Fibroblast of pulmonary artery (primary cell): ENCODE measurements at regions not wholly inside any gene's neighbourhood (a gene's known extent, or its start where the extent isn't known, plus 50 kb on each side); places are given as distances from the start of the nearest gene placed in this dataset.
A peak's percentile ranks its signal among the peaks of the same experiment; 100 is the strongest.

ENCODE experiments used
- DNase-seq: peaks from one replicate; pipeline ENCODE4 v3.0.0-alpha.2; 2010; ENCODE audit warnings: low read depth
- H3K4me3 ChIP-seq: replicated peaks from 2 replicates; pipeline ENCODE4 v1.5.1; 2011; ENCODE audit warnings: low read depth, mild to moderate bottlenecking, control low read depth, low read length, moderate library complexity
- TF ChIP-seq, protein P1 (sequence below): IDR thresholded peaks from 2 replicates; pipeline ENCODE4 v1.5.1; 2011; ENCODE audit warnings: mild to moderate bottlenecking, control low read depth, low read length, inconsistent platforms; ENCODE audit errors: missing control alignments

DNA sequence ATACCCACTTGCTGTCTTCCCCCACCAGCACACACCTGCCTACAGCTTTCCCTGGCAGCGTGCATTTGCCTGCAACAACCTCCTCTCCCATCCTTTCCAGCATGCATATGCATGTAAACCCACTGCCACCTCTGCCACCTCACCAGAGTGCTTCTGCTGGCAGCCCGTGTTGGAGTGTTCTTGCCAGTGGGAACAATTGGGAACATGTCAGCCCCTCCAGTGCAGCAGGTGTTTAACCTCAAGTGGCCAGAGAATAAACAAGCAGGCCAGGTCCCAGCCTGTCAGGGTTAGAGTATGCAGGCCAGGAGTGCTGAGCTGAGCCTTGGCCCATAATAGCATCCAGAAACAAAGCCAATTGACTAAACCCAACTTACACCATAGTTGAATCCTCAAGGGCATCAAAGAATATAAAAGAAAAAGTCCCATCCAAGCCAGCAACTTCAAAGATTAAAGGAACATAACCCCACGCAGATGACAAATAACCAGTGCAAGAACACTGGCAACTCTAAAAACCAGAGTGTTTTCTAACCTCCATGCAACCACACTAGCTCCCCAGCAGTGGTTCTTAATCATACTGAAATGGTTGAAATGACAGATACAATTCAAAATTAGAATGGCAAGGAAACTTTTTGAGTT, 1212.1 kb upstream of the CITED2 start:
- no peak overlapping the region for H3K4me3 ChIP-seq
- TF ChIP-seq, protein P1, sequence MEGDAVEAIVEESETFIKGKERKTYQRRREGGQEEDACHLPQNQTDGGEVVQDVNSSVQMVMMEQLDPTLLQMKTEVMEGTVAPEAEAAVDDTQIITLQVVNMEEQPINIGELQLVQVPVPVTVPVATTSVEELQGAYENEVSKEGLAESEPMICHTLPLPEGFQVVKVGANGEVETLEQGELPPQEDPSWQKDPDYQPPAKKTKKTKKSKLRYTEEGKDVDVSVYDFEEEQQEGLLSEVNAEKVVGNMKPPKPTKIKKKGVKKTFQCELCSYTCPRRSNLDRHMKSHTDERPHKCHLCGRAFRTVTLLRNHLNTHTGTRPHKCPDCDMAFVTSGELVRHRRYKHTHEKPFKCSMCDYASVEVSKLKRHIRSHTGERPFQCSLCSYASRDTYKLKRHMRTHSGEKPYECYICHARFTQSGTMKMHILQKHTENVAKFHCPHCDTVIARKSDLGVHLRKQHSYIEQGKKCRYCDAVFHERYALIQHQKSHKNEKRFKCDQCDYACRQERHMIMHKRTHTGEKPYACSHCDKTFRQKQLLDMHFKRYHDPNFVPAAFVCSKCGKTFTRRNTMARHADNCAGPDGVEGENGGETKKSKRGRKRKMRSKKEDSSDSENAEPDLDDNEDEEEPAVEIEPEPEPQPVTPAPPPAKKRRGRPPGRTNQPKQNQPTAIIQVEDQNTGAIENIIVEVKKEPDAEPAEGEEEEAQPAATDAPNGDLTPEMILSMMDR: no peak
- DNase-seq: no peak

DNA sequence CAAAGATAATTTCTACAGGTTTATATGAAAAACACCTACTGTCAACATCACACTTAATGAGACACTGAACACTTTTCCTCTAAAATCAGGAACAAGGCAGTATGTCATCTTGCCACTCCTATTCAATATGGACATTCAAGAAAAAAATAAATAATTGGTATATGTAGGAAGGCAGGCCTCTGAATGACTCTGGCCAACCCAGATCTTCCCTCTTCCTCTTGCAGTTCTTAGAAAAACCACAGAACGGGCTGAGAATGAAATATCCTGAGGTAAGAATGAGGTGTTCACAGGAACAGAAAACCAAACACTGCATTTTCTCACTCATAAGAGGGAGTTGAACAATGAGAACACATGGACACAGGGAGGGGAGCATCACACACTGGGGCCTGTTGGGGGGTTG, 1207.2 kb upstream of the CITED2 start:
- no peak overlapping the region for H3K4me3 ChIP-seq
- TF ChIP-seq, protein P1: no peak
- DNase-seq: no peak

DNA sequence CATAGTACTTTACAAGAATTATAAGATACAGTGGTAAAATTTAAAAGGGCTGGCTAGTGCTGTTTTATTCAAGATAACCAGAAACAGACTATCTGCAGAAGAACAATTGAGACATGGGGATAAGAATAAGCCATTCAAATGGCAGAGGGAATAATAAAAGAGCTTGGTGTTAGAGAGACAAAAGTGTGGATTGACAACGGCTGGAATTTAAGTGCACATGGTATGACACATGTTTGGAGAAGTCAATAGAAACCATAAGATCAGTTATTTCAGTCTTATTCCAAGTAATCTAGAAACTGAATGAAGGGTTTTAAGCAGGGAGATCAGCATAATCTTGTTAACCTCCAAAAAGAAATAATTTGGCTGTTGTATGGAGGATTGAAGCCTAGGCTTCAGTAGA, 1205.5 kb upstream of the CITED2 start:
- no peak for DNase-seq
- no peak overlapping the region for H3K4me3 ChIP-seq
- TF ChIP-seq, protein P1: no peak

DNA sequence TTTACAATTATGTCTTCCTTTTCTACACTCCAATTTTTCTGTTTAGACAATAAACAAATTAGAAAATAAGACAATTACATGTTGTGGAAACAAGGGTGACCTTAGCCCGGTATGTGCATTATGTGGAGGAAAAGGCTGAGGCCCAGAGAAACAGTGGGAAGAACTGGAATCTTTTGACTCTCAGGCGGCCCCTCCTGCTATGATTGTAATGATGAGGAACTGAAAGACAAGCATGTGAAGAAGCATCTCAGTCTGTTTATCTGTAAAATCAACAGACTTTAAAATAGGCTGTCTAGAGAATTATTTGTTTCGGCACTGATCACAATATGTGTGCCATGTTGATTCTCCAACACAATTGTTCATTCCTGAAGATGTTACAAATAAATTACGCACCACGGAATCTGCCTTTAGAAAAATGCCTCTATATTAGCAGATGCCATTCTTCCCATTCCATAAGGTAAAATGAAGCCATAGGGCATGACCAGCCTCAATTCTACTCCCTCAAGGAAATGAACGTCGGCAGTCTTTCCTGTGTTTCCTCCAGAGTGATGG, 1201.6 kb upstream of the CITED2 start:
- DNase-seq: no peak
- TF ChIP-seq, protein P1: no peak
- H3K4me3 ChIP-seq: no peak overlapping the region

DNA sequence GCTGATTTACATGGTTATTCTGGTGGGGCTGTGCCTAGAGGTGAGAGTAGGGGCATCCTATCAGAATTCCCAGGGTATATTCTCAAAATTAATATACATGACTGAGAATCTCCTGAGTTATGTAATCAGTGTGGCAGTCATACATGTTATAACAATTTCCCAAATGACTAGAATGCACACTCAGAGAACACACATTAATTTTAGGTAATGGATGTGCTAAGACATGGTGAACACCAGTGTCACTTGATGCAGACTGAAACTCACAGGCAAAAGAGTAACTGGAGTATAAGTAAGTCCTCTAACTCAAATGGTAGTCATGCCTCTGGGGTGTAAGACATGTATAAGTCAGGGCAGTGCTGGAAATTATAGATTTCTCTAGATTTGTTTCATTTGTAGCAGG, 1198.4 kb upstream of the CITED2 start:
- DNase-seq: no peak
- no peak overlapping the region for H3K4me3 ChIP-seq
- TF ChIP-seq, protein P1: no peak

DNA sequence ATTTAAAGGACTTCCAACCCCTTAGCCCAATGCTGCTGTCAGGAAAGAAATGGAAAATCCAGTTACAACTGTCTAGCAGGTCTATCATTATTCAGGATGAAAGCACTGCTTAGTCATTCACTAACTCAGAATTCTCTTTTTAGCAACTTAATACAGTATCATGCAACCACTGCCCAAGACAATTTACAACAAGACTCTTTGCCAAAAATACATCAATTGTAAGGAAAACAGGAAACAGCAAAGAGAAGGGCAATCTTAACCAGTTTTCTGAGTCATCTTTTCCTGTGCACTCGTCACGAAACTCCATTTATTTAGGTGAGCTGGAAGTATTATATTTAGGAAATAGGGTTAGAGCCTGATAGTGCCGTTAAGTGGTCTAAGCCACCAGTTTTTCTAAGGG, 1197.7 kb upstream of the CITED2 start:
- TF ChIP-seq, protein P1: no peak
- DNase-seq: peak; percentile 96

DNA sequence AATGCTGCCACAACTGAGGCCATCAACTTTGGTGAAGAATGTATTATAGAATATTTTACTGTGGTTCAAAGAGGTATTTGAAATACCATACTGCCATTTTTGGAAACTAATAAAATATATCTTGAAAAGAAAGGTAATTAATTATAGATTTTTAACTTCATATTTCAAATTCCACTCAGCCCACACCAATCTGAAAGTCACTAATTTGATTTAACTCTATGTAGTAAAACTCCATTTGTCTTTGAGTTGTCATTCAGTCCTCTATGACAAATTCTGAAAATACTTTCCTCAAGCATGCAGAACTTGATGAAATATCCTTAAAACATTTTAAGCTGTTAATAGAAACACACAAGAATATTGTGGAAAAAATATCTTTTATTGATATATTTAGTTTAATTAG, 1196.7 kb upstream of the CITED2 start:
- no peak overlapping the region for H3K4me3 ChIP-seq
- DNase-seq: peak; percentile 12
- TF ChIP-seq, protein P1: no peak

More for the DNA sequence above, 1197.7 kb upstream of the CITED2 start:
- H3K4me3 ChIP-seq: no peak overlapping the region
